Endothelial cell of umbilical vein (primary cell): ENCODE measurements at regions not wholly inside any gene's neighbourhood (a gene's known extent, or its start where the extent isn't known, plus 50 kb on each side); places are given as distances from the start of the nearest gene placed in this dataset.

ENCODE experiments used
- BruUV-seq: library from RNA; stranded (reverse); fragments of 400-500 nt; replicated peaks from 2 replicates; lab custom pipeline; 2021; lab: Mats Ljungman, UMichigan
- CTCF ChIA-PET: fragments of 300-600, 350-600 bp; sonication (Branson Sonifier 250); formaldehyde crosslinking; loops from one replicate; lab custom pipeline; 2021; ENCODE audit warnings: antibody characterized with exemption, inconsistent platforms; lab: Charles Lee
- POLR2A ChIA-PET: fragments of 300-600, 350-600 bp; sonication (Branson Sonifier 250); formaldehyde crosslinking; loops from one replicate; lab custom pipeline; 2021; ENCODE audit warnings: antibody characterized with exemption, inconsistent platforms; lab: Charles Lee
- DNase-seq: peaks from one replicate; pipeline ENCODE4 v3.0.0-alpha.2; 2011; ENCODE audit warnings: low read depth, low spot score
- FAIRE-seq: peaks from 2 replicates; lab custom pipeline; 2011; peaks lifted over from hg19 to GRCh38; lab: Jason Lieb, UNC
- H2AFZ ChIP-seq: 2 replicates; pipeline ENCODE4 v1.6.0; 2012; ENCODE audit warnings: low read depth, low read length, control low read depth, inconsistent platforms
- H3K27ac ChIP-seq: 2 replicates; pipeline ENCODE4 v1.5.1; 2011; ENCODE audit warnings: low read depth, mild to moderate bottlenecking, control low read depth, low read length, moderate library complexity; ENCODE audit not compliant: insufficient read depth
- H3K27me3 ChIP-seq, 2 experiments: 2 replicates each; pipeline versions ENCODE4 v1.6.0 to v1.6.1; 2011; ENCODE audit warnings: low read length in 2 of 2, mixed read lengths in 1 of 2; ENCODE audit not compliant: control insufficient read depth in 2 of 2, insufficient read depth in 2 of 2
- H3K36me3 ChIP-seq, 2 experiments: 2 replicates in 1 of 2; 3 replicates in 1 of 2; pipeline ENCODE4 v1.5.1; 2011; ENCODE audit warnings: low read length in 2 of 2, mild to moderate bottlenecking in 1 of 2, moderate library complexity in 1 of 2; ENCODE audit not compliant: control insufficient read depth in 2 of 2, insufficient read depth in 2 of 2; ENCODE audit errors: extremely low read depth in 1 of 2
- H3K4me1 ChIP-seq: 3 replicates; pipeline ENCODE4 v1.5.1; 2011; ENCODE audit warnings: mild to moderate bottlenecking, low read length; ENCODE audit not compliant: control insufficient read depth, insufficient read depth; ENCODE audit errors: extremely low read depth
- H3K4me2 ChIP-seq: 2 replicates; pipeline ENCODE4 v1.6.1; 2011; ENCODE audit warnings: low read length, control low read depth, mixed read lengths; ENCODE audit not compliant: insufficient read depth
- H3K4me3 ChIP-seq, 3 experiments: fragments of 200-600 bp in 1 of 3; sonication (generic), shearing (Covaris generic) in 1 of 3; replicated peaks in 1 of 3; 2 replicates each; pipeline ENCODE4 v1.5.1; 2011 to 2016; ENCODE audit warnings: control low read depth in 3 of 3, low read length in 3 of 3, mild to moderate bottlenecking in 2 of 3, inconsistent platforms in 1 of 3, low read depth in 1 of 3, moderate library complexity in 1 of 3; ENCODE audit not compliant: insufficient read depth in 1 of 3
- H3K79me2 ChIP-seq: 2 replicates; pipeline ENCODE4 v1.6.0; 2012; ENCODE audit warnings: low read length, inconsistent platforms; ENCODE audit not compliant: control insufficient read depth, insufficient read depth
- H3K9ac ChIP-seq: replicated peaks from 2 replicates; pipeline ENCODE3; 2011; ENCODE audit warnings: low read length, control low read depth; ENCODE audit not compliant: insufficient read depth; ENCODE audit errors: extremely low read depth
- H3K9me1 ChIP-seq: replicated peaks from 3 replicates; pipeline ENCODE4 v1.6.0; 2011; ENCODE audit warnings: mild to moderate bottlenecking, low read length; ENCODE audit not compliant: control insufficient read depth, insufficient read depth; ENCODE audit errors: extremely low read depth
- H3K9me3 ChIP-seq: replicated peaks from 2 replicates; pipeline ENCODE4 v1.5.1; 2012; ENCODE audit warnings: low read length, inconsistent platforms; ENCODE audit not compliant: control insufficient read depth, insufficient read depth
- H4K20me1 ChIP-seq: replicated peaks from 2 replicates; pipeline ENCODE3; 2011; ENCODE audit warnings: mild to moderate bottlenecking, low read length; ENCODE audit not compliant: control insufficient read depth, insufficient read depth; ENCODE audit errors: extremely low read depth
- EZH2 ChIP-seq: IDR thresholded peaks from 2 replicates; pipeline ENCODE4 v1.6.1; 2012; ENCODE audit warnings: borderline replicate concordance, low read depth, mild to moderate bottlenecking, moderate library complexity, low read length, inconsistent platforms; ENCODE audit not compliant: severe bottlenecking
- FOS ChIP-seq: IDR thresholded peaks from 2 replicates; pipeline ENCODE4 v1.6.1; 2011; ENCODE audit warnings: mild to moderate bottlenecking, low read length, moderate library complexity, borderline replicate concordance; ENCODE audit not compliant: insufficient read depth
- GATA2 ChIP-seq: IDR thresholded peaks from 2 replicates; pipeline ENCODE4 v1.7.0; 2011; ENCODE audit warnings: low read depth, mild to moderate bottlenecking, moderate library complexity, mixed read lengths, low read length; ENCODE audit not compliant: insufficient read length, insufficient read depth
- JUN ChIP-seq: IDR thresholded peaks from 2 replicates; pipeline ENCODE4 v1.6.1; 2011; ENCODE audit warnings: borderline replicate concordance, low read depth; ENCODE audit not compliant: insufficient read length, insufficient read depth
- MYC ChIP-seq: IDR thresholded peaks from one replicate; pipeline ENCODE4 v1.6.1; 2011; ENCODE audit warnings: mild to moderate bottlenecking, low read depth, low read length
- POLR2A ChIP-seq: IDR thresholded peaks from 2 replicates; pipeline ENCODE4 v1.6.1; 2012; ENCODE audit warnings: low read depth, mild to moderate bottlenecking, control low read depth, low read length
- POLR2AphosphoS5 ChIP-seq: IDR thresholded peaks from 2 replicates; pipeline ENCODE4 v1.6.1; 2012; ENCODE audit warnings: low read depth, mild to moderate bottlenecking, control low read depth, low read length, moderate library complexity; ENCODE audit not compliant: insufficient read depth
- dilution Hi-C: fragments of 300-500 bp; cut with MboI; formaldehyde crosslinking; loops from one replicate; pipeline ENCODE4 v1.15.0; 2019; ENCODE audit warnings: low sequenced_read_pairs; ENCODE audit not compliant: extremely low pct_ligation_motif_present
- intact Hi-C: fragments of 100-400 bp; cut with micrococcal nuclease; formaldehyde crosslinking; loops from one replicate; pipeline ENCODE4 v1.10.0; 2022
- TF ChIP-seq, protein P1 (sequence below): IDR thresholded peaks from 2 replicates; pipeline ENCODE4 v1.6.1; 2011; ENCODE audit not compliant: insufficient read depth, insufficient read length
- TF ChIP-seq, protein P2 (sequence below), 2 donors: IDR thresholded peaks; 1 replicate in 1 of 2; 2 replicates in 1 of 2; pipeline ENCODE4 v1.5.1; 2011; ENCODE audit warnings: low read length in 2 of 2, mild to moderate bottlenecking in 2 of 2, moderate library complexity in 2 of 2, control low read depth in 1 of 2, inconsistent platforms in 1 of 2, low read depth in 1 of 2; ENCODE audit not compliant: insufficient read depth in 1 of 2; ENCODE audit errors: extremely low read depth in 1 of 2

GRCh38 chr13:111940892-111941291, 126.1 kb upstream of the SOX1 start:
- intact Hi-C loops = no loop called here
- Histone ChIP-seq H3K27me3 (no peaks in the 10 kb centered on the region), H3K9me1 (no peaks in the 10 kb centered on the region), H3K4me3 (no peak overlapping the region), H3K4me2 (no peak overlapping the region), H2AFZ (no peak overlapping the region), H3K9ac (no peak overlapping the region), H3K4me1 (no peaks in the 10 kb centered on the region), H4K20me1 (no peaks in the 10 kb centered on the region), H3K9me3 (no peaks in the 10 kb centered on the region), H3K27ac (no peak overlapping the region), H3K79me2 (no peaks in the 10 kb centered on the region), H3K36me3 (no peaks in the 10 kb centered on the region)
- TF ChIP-seq, protein P1, sequence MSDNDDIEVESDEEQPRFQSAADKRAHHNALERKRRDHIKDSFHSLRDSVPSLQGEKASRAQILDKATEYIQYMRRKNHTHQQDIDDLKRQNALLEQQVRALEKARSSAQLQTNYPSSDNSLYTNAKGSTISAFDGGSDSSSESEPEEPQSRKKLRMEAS = no peak
- TF ChIP-seq JUN (no peak), POLR2AphosphoS5 (no peak)
- no peak for DNase-seq
- dilution Hi-C loops = no loop called here
- ChIA-PET CTCF (no interaction called here), POLR2A (no interaction called here)
- FAIRE-seq = no peak
- no TSS peak for BruUV-seq

DNA sequence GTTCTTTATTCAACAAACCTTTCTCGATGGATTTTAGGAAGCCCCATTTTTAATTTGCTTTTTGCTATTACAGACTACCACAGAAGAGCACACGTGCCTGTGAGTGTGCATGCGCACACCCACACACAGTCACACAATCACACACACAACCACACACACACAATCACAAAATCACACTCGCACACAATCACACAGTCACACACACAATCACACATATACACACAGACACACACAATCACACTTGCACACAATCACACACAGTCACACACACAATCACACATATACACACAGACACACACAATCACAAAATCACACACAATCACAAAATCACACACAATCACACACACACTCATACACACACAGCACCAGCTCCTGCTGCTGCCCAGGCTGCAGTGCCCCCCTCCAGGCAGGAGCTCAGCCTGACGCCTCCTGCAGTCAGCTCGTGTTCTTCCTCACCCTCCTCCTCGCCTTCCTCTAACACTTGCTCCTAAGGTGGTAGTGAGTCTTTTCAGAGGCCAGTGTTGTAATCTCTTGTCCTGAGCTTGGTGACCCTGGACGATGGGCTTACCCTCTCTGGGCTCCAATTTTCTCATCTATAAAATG, 125.0 kb upstream of the SOX1 start:
- Histone ChIP-seq H3K4me1 (no peaks in the 10 kb centered on the region), H4K20me1 (no peaks in the 10 kb centered on the region), H3K79me2 (no peaks in the 10 kb centered on the region), H3K4me2 (no peak overlapping the region), H3K27me3 (no peaks in the 10 kb centered on the region), H3K9me3 (no peaks in the 10 kb centered on the region), H3K4me3 (no peak overlapping the region), H3K36me3 (no peaks in the 10 kb centered on the region), H3K9me1 (no peaks in the 10 kb centered on the region), H3K9ac (no peak overlapping the region), H3K27ac (no peak overlapping the region), H2AFZ (no peak overlapping the region)
- intact Hi-C loops = no loop called here
- DNase-seq (no peak), FAIRE-seq (no peak)
- ChIA-PET CTCF (no interaction called here), POLR2A (no interaction called here)
- no peak for TF ChIP-seq MYC
- TF ChIP-seq JUN = no peak
- TF ChIP-seq, protein P1 = no peak
- no peak for TF ChIP-seq EZH2
- TF ChIP-seq FOS = no peak
- TF ChIP-seq, protein P2, sequence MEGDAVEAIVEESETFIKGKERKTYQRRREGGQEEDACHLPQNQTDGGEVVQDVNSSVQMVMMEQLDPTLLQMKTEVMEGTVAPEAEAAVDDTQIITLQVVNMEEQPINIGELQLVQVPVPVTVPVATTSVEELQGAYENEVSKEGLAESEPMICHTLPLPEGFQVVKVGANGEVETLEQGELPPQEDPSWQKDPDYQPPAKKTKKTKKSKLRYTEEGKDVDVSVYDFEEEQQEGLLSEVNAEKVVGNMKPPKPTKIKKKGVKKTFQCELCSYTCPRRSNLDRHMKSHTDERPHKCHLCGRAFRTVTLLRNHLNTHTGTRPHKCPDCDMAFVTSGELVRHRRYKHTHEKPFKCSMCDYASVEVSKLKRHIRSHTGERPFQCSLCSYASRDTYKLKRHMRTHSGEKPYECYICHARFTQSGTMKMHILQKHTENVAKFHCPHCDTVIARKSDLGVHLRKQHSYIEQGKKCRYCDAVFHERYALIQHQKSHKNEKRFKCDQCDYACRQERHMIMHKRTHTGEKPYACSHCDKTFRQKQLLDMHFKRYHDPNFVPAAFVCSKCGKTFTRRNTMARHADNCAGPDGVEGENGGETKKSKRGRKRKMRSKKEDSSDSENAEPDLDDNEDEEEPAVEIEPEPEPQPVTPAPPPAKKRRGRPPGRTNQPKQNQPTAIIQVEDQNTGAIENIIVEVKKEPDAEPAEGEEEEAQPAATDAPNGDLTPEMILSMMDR (IDR thresholded peaks at IDR 0.05; ENCODE audit: extremely low read depth in 1 of 2, insufficient read depth in 1 of 2, low read depth in 1 of 2, low read length in 2 of 2) = no peak
- no peak for TF ChIP-seq POLR2A
- no peak for TF ChIP-seq GATA2
- no peak for TF ChIP-seq POLR2AphosphoS5
- BruUV-seq = no TSS peak
- dilution Hi-C loops = no loop called here
